Liver (tissue), 8 donors: ENCODE measurements at regions not wholly inside any gene's neighbourhood (a gene's known extent, or its start where the extent isn't known, plus 50 kb on each side); places are given as distances from the start of the nearest gene placed in this dataset.

Experiments used
- DNase-seq: peaks from one replicate; pipeline ENCODE4 v3.0.0-alpha.2; 2017; ENCODE audit warnings: low spot score
- H3K27ac ChIP-seq, 2 donors: one replicate each; pipeline ENCODE4 v1.7.0; 2013; ENCODE audit warnings: inconsistent platforms in 2 of 2, low read length in 2 of 2, control low read depth in 1 of 2, low read depth in 1 of 2, mild to moderate bottlenecking in 1 of 2
- H3K27me3 ChIP-seq, 4 donors: one replicate each; pipeline versions ENCODE4 v1.6.1 to v1.7.0; 2013; ENCODE audit warnings: low read length in 3 of 4, inconsistent platforms in 1 of 4, mild to moderate bottlenecking in 1 of 4, moderate library complexity in 1 of 4; ENCODE audit not compliant: control insufficient read depth in 4 of 4, insufficient read depth in 4 of 4
- H3K36me3 ChIP-seq, 4 donors: one replicate each; pipeline versions ENCODE4 v1.6.1 to v1.7.0; 2013; ENCODE audit warnings: low read length in 3 of 4, mild to moderate bottlenecking in 3 of 4, low read depth in 1 of 4, moderate library complexity in 1 of 4; ENCODE audit not compliant: control insufficient read depth in 4 of 4, insufficient read depth in 3 of 4
- H3K4me1 ChIP-seq, 4 donors: one replicate each; pipeline versions ENCODE4 v1.6.1 to v1.7.0; 2013; ENCODE audit warnings: low read length in 3 of 4, mild to moderate bottlenecking in 3 of 4, moderate library complexity in 1 of 4; ENCODE audit not compliant: control insufficient read depth in 4 of 4, insufficient read depth in 4 of 4
- H3K4me3 ChIP-seq, 3 donors: one replicate each; pipeline versions ENCODE4 v1.6.1 to v1.7.0; 2013; ENCODE audit warnings: low read length in 3 of 3, control low read depth in 1 of 3, low read depth in 1 of 3, mild to moderate bottlenecking in 1 of 3
- H3K9ac ChIP-seq, 2 donors: one replicate each; pipeline ENCODE4 v1.7.0; 2013; ENCODE audit warnings: low read length in 2 of 2, mild to moderate bottlenecking in 2 of 2, moderate library complexity in 2 of 2, control low read depth in 1 of 2, low read depth in 1 of 2
- H3K9me3 ChIP-seq, 4 donors: one replicate each; pipeline versions ENCODE4 v1.6.1 to v1.7.0; 2013; ENCODE audit warnings: low read length in 3 of 4; ENCODE audit not compliant: control insufficient read depth in 4 of 4
- EGR1 ChIP-seq, 2 donors: IDR thresholded peaks; 2 replicates each; pipeline ENCODE4 v1.6.1; 2016 to 2018; ENCODE audit warnings: antibody characterized with exemption in 2 of 2, low read depth in 2 of 2
- FOXA1 ChIP-seq: IDR thresholded peaks from 2 replicates; pipeline ENCODE4 v1.6.1; 2016; ENCODE audit warnings: antibody characterized with exemption
- FOXA2 ChIP-seq: IDR thresholded peaks from 2 replicates; pipeline ENCODE4 v1.6.1; 2016; ENCODE audit warnings: antibody characterized with exemption
- GABPA ChIP-seq, 2 donors: IDR thresholded peaks in 1 of 2; conservative IDR thresholded peaks in 1 of 2; 2 replicates each; pipeline ENCODE4 v1.6.1; 2016; ENCODE audit warnings: antibody characterized with exemption in 2 of 2, mild to moderate bottlenecking in 1 of 2, moderate library complexity in 1 of 2
- HNF4A ChIP-seq, 2 donors: conservative IDR thresholded peaks; 2 replicates each; pipeline ENCODE4 v1.6.1; 2016; ENCODE audit warnings: antibody characterized with exemption in 2 of 2, mild to moderate bottlenecking in 2 of 2
- HNF4G ChIP-seq: IDR thresholded peaks from 2 replicates; pipeline ENCODE4 v1.6.1; 2016; ENCODE audit warnings: antibody characterized with exemption
- JUND ChIP-seq, 2 donors: IDR thresholded peaks; 2 replicates each; pipeline ENCODE4 v1.6.1; 2016; ENCODE audit warnings: antibody characterized with exemption in 2 of 2
- NR2F2 ChIP-seq: IDR thresholded peaks from 2 replicates; pipeline ENCODE4 v1.6.1; 2016; ENCODE audit warnings: antibody characterized with exemption
- RAD21 ChIP-seq, 2 donors: IDR thresholded peaks; 2 replicates each; pipeline ENCODE4 v1.6.1; 2016; ENCODE audit warnings: antibody characterized with exemption in 2 of 2, mild to moderate bottlenecking in 2 of 2
- RXRA ChIP-seq, 2 donors: IDR thresholded peaks; 2 replicates each; pipeline ENCODE4 v1.6.1; 2017 to 2018; ENCODE audit warnings: antibody characterized with exemption in 2 of 2, mild to moderate bottlenecking in 1 of 2
- SP1 ChIP-seq: IDR thresholded peaks from 2 replicates; pipeline ENCODE4 v1.6.1; 2018; ENCODE audit warnings: antibody characterized with exemption, mild to moderate bottlenecking
- TAF1 ChIP-seq: conservative IDR thresholded peaks from 2 replicates; pipeline ENCODE4 v1.6.1; 2016; ENCODE audit warnings: antibody characterized with exemption, mild to moderate bottlenecking
- YY1 ChIP-seq: IDR thresholded peaks from 2 replicates; pipeline ENCODE4 v1.6.1; 2016; ENCODE audit warnings: antibody characterized with exemption, mild to moderate bottlenecking
- WGBS: extraction: QIAGEN DNeasy Blood & Tissue Kit; methylation state at CpG from one replicate; pipeline ENCODE4 v1.1.7; 2013; 5-methylcytosine and 5-hydroxymethylcytosine counted together
- TF ChIP-seq, protein P1 (sequence below): IDR thresholded peaks from 2 replicates; pipeline ENCODE4 v1.6.1; 2016; ENCODE audit warnings: antibody characterized with exemption, mild to moderate bottlenecking
- TF ChIP-seq, protein P2 (sequence below): IDR thresholded peaks from 2 replicates; pipeline ENCODE4 v1.6.1; 2016; ENCODE audit warnings: antibody characterized with exemption
- TF ChIP-seq, protein P3 (sequence below): fragments of 150-350 bp; IDR thresholded peaks from 2 replicates; pipeline ENCODE4 v1.5.1; 2017; ENCODE audit warnings: improper control_type of control experiment, low read depth, low read length; ENCODE audit not compliant: missing input control
- TF ChIP-seq, protein P4 (sequence below): IDR thresholded peaks from 2 replicates; pipeline ENCODE4 v1.6.1; 2016; ENCODE audit warnings: antibody characterized with exemption
- TF ChIP-seq, protein P5 (sequence below): IDR thresholded peaks from 2 replicates; pipeline ENCODE4 v1.6.1; 2016; ENCODE audit warnings: antibody characterized with exemption
- donor health status: healthy.
- donor health status: healthy.
- donor health status: healthy.
- donor health status: healthy.
- donor health status: healthy.

DNA sequence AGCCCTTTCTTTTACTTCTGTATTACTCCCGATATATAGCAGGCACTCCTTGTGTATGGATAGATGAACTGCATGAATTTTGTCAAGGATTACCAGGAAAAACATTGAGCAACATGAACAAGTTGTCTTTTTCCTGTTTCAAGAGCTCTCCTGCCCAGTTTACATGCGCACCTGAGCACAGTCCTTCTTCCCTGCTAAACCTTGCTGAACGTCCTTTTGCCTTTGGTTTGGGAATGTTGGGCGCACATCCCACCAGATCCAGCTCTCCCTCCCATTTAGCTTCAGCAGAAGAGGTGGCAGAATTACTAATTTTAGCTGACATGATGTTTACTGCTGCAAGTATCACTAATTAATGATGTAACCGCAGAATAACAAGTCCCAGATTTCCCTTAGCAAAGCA lies 121.4 kb upstream of the TMCC3 start:
- Histone ChIP-seq H3K36me3 (no peaks in the 10 kb centered on the region), H3K27ac (no peak overlapping the region), H3K9ac (no peak overlapping the region), H3K9me3 (peaks cover 0 to 4% (median 1%) of the 10 kb centered on the region in 4 donors), H3K27me3 (no peaks in the 10 kb centered on the region), H3K4me3 (no peak overlapping the region), H3K4me1 (no peaks in the 10 kb centered on the region)
- 89% methylated on average over 5 of the region's 5 CpGs for WGBS
- DNase-seq = no peak
- TF ChIP-seq, protein P1, sequence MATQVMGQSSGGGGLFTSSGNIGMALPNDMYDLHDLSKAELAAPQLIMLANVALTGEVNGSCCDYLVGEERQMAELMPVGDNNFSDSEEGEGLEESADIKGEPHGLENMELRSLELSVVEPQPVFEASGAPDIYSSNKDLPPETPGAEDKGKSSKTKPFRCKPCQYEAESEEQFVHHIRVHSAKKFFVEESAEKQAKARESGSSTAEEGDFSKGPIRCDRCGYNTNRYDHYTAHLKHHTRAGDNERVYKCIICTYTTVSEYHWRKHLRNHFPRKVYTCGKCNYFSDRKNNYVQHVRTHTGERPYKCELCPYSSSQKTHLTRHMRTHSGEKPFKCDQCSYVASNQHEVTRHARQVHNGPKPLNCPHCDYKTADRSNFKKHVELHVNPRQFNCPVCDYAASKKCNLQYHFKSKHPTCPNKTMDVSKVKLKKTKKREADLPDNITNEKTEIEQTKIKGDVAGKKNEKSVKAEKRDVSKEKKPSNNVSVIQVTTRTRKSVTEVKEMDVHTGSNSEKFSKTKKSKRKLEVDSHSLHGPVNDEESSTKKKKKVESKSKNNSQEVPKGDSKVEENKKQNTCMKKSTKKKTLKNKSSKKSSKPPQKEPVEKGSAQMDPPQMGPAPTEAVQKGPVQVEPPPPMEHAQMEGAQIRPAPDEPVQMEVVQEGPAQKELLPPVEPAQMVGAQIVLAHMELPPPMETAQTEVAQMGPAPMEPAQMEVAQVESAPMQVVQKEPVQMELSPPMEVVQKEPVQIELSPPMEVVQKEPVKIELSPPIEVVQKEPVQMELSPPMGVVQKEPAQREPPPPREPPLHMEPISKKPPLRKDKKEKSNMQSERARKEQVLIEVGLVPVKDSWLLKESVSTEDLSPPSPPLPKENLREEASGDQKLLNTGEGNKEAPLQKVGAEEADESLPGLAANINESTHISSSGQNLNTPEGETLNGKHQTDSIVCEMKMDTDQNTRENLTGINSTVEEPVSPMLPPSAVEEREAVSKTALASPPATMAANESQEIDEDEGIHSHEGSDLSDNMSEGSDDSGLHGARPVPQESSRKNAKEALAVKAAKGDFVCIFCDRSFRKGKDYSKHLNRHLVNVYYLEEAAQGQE = no peak
- no peak for TF ChIP-seq FOXA1
- TF ChIP-seq, protein P2, sequence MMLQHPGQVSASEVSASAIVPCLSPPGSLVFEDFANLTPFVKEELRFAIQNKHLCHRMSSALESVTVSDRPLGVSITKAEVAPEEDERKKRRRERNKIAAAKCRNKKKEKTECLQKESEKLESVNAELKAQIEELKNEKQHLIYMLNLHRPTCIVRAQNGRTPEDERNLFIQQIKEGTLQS = no peak
- no peak for TF ChIP-seq YY1
- TF ChIP-seq FOXA2 = no peak
- TF ChIP-seq HNF4G = no peak
- TF ChIP-seq RAD21 (IDR thresholded peaks at IDR 0.05) = no peak
- TF ChIP-seq, protein P3, sequence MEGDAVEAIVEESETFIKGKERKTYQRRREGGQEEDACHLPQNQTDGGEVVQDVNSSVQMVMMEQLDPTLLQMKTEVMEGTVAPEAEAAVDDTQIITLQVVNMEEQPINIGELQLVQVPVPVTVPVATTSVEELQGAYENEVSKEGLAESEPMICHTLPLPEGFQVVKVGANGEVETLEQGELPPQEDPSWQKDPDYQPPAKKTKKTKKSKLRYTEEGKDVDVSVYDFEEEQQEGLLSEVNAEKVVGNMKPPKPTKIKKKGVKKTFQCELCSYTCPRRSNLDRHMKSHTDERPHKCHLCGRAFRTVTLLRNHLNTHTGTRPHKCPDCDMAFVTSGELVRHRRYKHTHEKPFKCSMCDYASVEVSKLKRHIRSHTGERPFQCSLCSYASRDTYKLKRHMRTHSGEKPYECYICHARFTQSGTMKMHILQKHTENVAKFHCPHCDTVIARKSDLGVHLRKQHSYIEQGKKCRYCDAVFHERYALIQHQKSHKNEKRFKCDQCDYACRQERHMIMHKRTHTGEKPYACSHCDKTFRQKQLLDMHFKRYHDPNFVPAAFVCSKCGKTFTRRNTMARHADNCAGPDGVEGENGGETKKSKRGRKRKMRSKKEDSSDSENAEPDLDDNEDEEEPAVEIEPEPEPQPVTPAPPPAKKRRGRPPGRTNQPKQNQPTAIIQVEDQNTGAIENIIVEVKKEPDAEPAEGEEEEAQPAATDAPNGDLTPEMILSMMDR = no peak
- TF ChIP-seq, protein P4, sequence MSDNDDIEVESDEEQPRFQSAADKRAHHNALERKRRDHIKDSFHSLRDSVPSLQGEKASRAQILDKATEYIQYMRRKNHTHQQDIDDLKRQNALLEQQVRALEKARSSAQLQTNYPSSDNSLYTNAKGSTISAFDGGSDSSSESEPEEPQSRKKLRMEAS = no peak
- no peak for TF ChIP-seq NR2F2
- no peak for TF ChIP-seq GABPA (IDR thresholded peaks at IDR 0.05 in 1 of 2, conservative IDR thresholded peaks at IDR 0.05 in 1 of 2)
- no peak for TF ChIP-seq RXRA (IDR thresholded peaks at IDR 0.05)
- no peak for TF ChIP-seq TAF1
- TF ChIP-seq, protein P5, sequence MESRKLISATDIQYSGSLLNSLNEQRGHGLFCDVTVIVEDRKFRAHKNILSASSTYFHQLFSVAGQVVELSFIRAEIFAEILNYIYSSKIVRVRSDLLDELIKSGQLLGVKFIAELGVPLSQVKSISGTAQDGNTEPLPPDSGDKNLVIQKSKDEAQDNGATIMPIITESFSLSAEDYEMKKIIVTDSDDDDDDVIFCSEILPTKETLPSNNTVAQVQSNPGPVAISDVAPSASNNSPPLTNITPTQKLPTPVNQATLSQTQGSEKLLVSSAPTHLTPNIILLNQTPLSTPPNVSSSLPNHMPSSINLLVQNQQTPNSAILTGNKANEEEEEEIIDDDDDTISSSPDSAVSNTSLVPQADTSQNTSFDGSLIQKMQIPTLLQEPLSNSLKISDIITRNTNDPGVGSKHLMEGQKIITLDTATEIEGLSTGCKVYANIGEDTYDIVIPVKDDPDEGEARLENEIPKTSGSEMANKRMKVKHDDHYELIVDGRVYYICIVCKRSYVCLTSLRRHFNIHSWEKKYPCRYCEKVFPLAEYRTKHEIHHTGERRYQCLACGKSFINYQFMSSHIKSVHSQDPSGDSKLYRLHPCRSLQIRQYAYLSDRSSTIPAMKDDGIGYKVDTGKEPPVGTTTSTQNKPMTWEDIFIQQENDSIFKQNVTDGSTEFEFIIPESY = no peak
- TF ChIP-seq SP1 = no peak
- no peak for TF ChIP-seq HNF4A (conservative IDR thresholded peaks at IDR 0.05)
- no peak for TF ChIP-seq JUND (IDR thresholded peaks at IDR 0.05)
- TF ChIP-seq EGR1 (IDR thresholded peaks at IDR 0.05; ENCODE audit: low read depth in 2 of 2) = no peak

DNA sequence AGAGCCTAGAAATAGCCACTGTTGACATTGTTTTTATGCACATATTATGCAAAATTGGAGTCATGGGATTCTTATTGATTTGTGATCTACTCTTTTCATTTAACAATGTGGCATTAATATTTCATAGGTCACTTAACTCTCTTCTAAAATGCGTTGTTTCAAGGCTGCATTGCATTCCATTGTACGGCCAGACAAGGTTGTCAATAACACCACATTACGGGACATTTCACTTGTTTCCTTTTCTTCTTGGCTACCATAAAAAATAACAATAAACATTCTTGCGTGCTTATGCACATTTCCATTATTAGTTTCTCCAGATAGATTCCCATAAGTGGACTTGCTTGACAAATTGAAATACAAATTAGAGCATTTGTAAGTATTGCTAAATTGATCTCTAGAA lies 120.8 kb upstream of the TMCC3 start:
- H3K4me1 ChIP-seq = no peaks in the 10 kb centered on the region
- peaks cover 0 to 4% (median 1%) of the 10 kb centered on the region in 4 donors for H3K9me3 ChIP-seq
- H3K9ac ChIP-seq = no peak overlapping the region
- DNase-seq = no peak
- no peak overlapping the region for H3K4me3 ChIP-seq
- 92% methylated on average over 4 of the region's 4 CpGs for WGBS
- no peaks in the 10 kb centered on the region for H3K36me3 ChIP-seq
- H3K27ac ChIP-seq = no peak overlapping the region
- no peaks in the 10 kb centered on the region for H3K27me3 ChIP-seq
- TF ChIP-seq RXRA (IDR thresholded peaks at IDR 0.05) = no peak
- TF ChIP-seq, protein P4 = no peak
- no peak for TF ChIP-seq YY1
- no peak for TF ChIP-seq FOXA2
- TF ChIP-seq HNF4A (conservative IDR thresholded peaks at IDR 0.05) = no peak
- no peak for TF ChIP-seq RAD21 (IDR thresholded peaks at IDR 0.05)
- no peak for TF ChIP-seq JUND (IDR thresholded peaks at IDR 0.05)
- TF ChIP-seq, protein P2 = no peak
- no peak for TF ChIP-seq HNF4G
- TF ChIP-seq, protein P3 = no peak
- TF ChIP-seq GABPA (IDR thresholded peaks at IDR 0.05 in 1 of 2, conservative IDR thresholded peaks at IDR 0.05 in 1 of 2) = no peak
- no peak for TF ChIP-seq TAF1
- no peak for TF ChIP-seq FOXA1
- no peak for TF ChIP-seq SP1
- TF ChIP-seq EGR1 (IDR thresholded peaks at IDR 0.05; ENCODE audit: low read depth in 2 of 2) = no peak
